ENCODE measurements at regions not wholly inside any gene's neighbourhood (a gene's known extent, or its start where the extent isn't known, plus 50 kb on each side); places are given as distances from the start of the nearest gene placed in this dataset.

DNA sequence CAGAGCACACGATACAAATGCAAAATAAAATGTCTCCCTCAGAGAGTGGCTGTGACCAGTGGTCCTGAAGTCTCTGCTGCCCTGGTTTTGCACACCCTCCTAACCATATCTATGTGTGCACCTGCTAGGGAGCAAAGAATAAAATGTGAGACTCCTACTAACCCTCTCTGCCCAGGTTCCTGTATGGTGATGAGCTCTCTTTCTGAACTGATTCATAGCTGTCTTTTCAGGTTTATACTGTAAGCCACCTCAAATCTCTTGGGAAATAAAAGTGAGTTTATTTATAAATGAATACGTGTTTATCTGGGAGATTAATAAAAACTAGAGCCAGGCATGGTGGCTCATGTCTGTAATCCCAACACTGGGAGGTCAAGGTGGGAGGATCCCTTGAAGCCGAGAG is 126.0 kb upstream of the RBPJ start:
- TF ChIP-seq YY1 (IDR thresholded peaks at IDR 0.05; ENCODE audit: low read depth) (no peak), RAD21 (IDR thresholded peaks at IDR 0.05; ENCODE audit: low read depth) (no peak), MAX (IDR thresholded peaks at IDR 0.05) (no peak), CREB1 (IDR thresholded peaks at IDR 0.05; ENCODE audit: low read depth) (no peak), EP300 (IDR thresholded peaks at IDR 0.05; ENCODE audit: borderline replicate concordance) (no peak), FOXM1 (IDR thresholded peaks at IDR 0.05; ENCODE audit: borderline replicate concordance, low read depth) (no peak), TEAD4 (IDR thresholded peaks at IDR 0.05) (no peak), CEBPB (IDR thresholded peaks at IDR 0.05) (no peak), ZBTB7A (IDR thresholded peaks at IDR 0.05; ENCODE audit: low read depth) (no peak), REST (IDR thresholded peaks at IDR 0.05; ENCODE audit: low read depth) (no peak), NFIC (IDR thresholded peaks at IDR 0.05) (no peak), TCF12 (IDR thresholded peaks at IDR 0.05; ENCODE audit: low read depth) (no peak)
